ENCODE measurements at regions not wholly inside any gene's neighbourhood (a gene's known extent, or its start where the extent isn't known, plus 50 kb on each side); places are given as distances from the start of the nearest gene placed in this dataset.

DNA sequence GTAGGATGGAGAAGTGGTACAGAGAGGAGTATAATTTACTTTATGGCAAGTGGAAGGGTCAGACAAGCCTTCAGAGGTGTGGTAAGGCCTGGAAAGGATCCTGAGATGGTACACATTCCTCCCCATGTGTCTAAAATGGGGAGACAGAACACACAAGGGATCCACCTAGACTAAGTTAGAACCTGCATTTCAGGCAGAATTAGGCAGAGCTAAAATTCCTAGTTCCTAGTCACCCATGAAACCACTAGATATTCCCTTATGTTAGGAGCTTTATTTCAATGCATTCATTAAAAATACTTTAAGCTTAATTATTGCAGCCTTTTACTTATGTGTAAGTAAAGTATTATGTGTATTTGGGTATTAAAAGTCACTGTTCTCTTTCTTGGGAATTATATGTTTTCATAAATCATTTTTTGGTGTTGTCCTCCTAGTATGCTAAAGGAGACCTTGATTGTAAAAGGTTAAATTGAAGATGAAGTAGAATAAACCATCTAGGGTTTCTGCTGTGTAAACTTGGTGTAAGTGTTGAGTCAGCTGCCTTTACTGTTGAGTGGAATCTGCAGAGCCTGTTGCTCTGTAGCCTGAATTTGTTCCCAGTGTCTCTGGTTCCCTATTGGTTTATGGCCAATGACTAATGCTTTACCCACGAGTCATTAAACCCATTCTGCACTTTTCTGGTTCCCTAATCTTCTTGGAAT lies 423.2 kb downstream of the ATP23 start:
- H3K4me1 ChIP-seq: no peaks in the 10 kb centered on the region
- no peak overlapping the region for H3K4me3 ChIP-seq
- no peak overlapping the region for H3K27ac ChIP-seq
- intact Hi-C loops (cut with DNase I): no loop called here
- WGBS, 3 donors: 4 to 15% (median 12%) methylated on average over 1 of the region's 1 CpG
- peaks cover 0 to 3% (median 0%) of the 10 kb centered on the region in 3 donors for H3K27me3 ChIP-seq (ENCODE audit: insufficient read depth in 3 of 3, low read length in 2 of 3)
- DNase-seq (no peak), ATAC-seq (no peak)
- no peaks in the 10 kb centered on the region for H3K9me3 ChIP-seq
- TF ChIP-seq, protein P1, sequence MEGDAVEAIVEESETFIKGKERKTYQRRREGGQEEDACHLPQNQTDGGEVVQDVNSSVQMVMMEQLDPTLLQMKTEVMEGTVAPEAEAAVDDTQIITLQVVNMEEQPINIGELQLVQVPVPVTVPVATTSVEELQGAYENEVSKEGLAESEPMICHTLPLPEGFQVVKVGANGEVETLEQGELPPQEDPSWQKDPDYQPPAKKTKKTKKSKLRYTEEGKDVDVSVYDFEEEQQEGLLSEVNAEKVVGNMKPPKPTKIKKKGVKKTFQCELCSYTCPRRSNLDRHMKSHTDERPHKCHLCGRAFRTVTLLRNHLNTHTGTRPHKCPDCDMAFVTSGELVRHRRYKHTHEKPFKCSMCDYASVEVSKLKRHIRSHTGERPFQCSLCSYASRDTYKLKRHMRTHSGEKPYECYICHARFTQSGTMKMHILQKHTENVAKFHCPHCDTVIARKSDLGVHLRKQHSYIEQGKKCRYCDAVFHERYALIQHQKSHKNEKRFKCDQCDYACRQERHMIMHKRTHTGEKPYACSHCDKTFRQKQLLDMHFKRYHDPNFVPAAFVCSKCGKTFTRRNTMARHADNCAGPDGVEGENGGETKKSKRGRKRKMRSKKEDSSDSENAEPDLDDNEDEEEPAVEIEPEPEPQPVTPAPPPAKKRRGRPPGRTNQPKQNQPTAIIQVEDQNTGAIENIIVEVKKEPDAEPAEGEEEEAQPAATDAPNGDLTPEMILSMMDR (IDR thresholded peaks at IDR 0.05): no peak
- H3K36me3 ChIP-seq (ENCODE audit: insufficient read depth in 1 of 2, low read depth in 1 of 2): no peaks in the 10 kb centered on the region

DNA sequence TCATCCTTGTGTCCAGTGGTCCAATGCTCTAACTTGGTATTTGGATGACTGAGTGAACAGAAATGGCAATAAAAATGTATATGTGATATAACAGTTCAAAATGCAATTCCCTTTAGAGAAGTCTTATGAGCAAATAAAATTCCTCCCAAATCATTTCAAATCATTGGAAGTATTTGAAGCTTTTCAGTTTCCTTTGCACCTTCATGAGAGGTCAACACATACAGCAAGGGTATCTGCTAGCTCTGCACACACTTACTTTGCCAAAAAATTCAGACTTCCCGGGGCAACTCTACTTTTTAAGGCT lies 423.7 kb downstream of the ATP23 start:
- TF ChIP-seq, protein P1 (IDR thresholded peaks at IDR 0.05): no peak
- no peak for DNase-seq

DNA sequence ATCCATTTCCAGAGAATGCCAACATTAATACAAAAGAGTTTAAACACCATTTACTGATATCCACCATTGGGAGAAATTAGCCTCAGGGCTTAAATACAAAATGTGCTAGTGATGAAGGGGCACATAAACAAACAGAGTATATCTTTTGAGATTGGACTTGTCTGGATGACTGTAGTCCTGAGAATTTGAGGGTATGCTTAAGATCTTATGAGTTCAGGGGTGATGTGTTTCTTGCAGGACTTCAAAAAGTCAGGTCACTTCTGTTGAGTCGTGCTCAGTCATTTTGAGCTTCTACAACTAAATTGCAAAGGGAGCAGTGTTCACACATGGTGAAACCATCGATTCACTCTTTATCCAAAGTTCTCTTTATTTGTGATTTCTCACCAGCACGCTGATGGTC lies 425.7 kb downstream of the ATP23 start:
- TF ChIP-seq, protein P1 (IDR thresholded peaks at IDR 0.05): no peak
- Histone ChIP-seq H3K9me3 (no peaks in the 10 kb centered on the region), H3K36me3 (ENCODE audit: insufficient read depth in 1 of 2, low read depth in 1 of 2) (no peaks in the 10 kb centered on the region), H3K4me1 (no peaks in the 10 kb centered on the region), H3K27ac (no peak overlapping the region), H3K27me3 (ENCODE audit: insufficient read depth in 3 of 3, low read length in 2 of 3) (no peaks in the 10 kb centered on the region), H3K4me3 (no peak overlapping the region)
- no peak for ATAC-seq
- intact Hi-C loops (cut with DNase I): no loop called here
- WGBS, 3 donors: 74 to 87% (median 86%) methylated on average over 3 of the region's 3 CpGs
- no peak for DNase-seq

More for the DNA sequence above, 423.7 kb downstream of the ATP23 start:
- Histone ChIP-seq H3K27ac (no peak overlapping the region), H3K9me3 (no peaks in the 10 kb centered on the region), H3K36me3 (ENCODE audit: insufficient read depth in 1 of 2, low read depth in 1 of 2) (no peaks in the 10 kb centered on the region), H3K27me3 (ENCODE audit: insufficient read depth in 3 of 3, low read length in 2 of 3) (peaks cover 0 to 1% (median 0%) of the 10 kb centered on the region in 3 donors), H3K4me1 (no peaks in the 10 kb centered on the region), H3K4me3 (no peak overlapping the region)
- ATAC-seq: no peak
- 30 to 40% (median 33%) methylated on average over 1 of the region's 1 CpG for WGBS, 3 donors
- intact Hi-C loops (cut with DNase I): no loop called here

DNA sequence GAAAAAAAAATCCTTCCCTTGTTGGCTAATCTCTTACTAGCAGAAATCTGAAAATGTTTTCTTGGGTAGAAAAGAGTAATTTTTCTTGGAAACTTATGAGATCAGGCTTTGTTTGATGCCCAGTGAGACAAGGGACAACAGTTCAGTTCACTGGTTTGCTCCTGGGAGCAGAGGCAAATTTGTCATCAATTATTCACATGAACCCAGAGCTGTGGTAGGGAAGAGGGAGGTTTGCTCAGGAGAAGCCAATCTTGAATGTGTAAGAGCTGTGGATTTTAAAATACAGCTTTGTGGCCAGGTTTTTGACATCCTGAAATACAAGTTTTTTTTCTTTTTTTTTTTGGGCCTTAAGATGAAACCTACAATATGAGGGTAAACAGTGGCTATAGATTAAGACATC lies 426.6 kb downstream of the ATP23 start:
- DNase-seq (no peak), ATAC-seq (no peak)
- intact Hi-C loops (cut with DNase I): no loop called here
- TF ChIP-seq, protein P1 (IDR thresholded peaks at IDR 0.05): no peak
- Histone ChIP-seq H3K27me3 (ENCODE audit: insufficient read depth in 3 of 3, low read length in 2 of 3) (no peaks in the 10 kb centered on the region), H3K36me3 (ENCODE audit: insufficient read depth in 1 of 2, low read depth in 1 of 2) (no peaks in the 10 kb centered on the region), H3K9me3 (no peaks in the 10 kb centered on the region), H3K27ac (no peak overlapping the region), H3K4me1 (no peaks in the 10 kb centered on the region), H3K4me3 (no peak overlapping the region)

DNA sequence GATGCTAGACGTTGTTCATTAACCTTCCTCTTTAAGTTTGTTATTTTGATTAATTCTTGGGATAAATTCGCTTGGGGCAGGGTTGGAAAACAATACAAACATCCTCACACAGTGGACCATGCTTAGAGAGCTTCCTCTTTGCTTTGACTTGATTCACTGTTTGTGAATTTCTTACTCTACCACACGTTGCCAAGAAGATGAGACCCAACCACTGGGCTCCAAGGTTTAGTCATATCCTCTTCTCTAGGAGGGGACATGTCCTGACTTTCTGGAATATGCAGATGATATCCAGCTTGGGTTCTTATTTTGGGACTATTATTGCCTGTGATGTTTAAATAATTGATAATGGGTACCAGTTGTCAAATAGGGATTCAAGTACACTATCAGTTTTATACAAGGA lies 428.2 kb downstream of the ATP23 start:
- intact Hi-C loops (cut with DNase I): no loop called here
- H3K4me3 ChIP-seq: no peak overlapping the region
- no peaks in the 10 kb centered on the region for H3K36me3 ChIP-seq (ENCODE audit: insufficient read depth in 1 of 2, low read depth in 1 of 2)
- H3K4me1 ChIP-seq: no peaks in the 10 kb centered on the region
- DNase-seq: no peak
- TF ChIP-seq, protein P1 (IDR thresholded peaks at IDR 0.05): no peak
- no peak for ATAC-seq
- no peak overlapping the region for H3K27ac ChIP-seq
- H3K27me3 ChIP-seq (ENCODE audit: insufficient read depth in 3 of 3, low read length in 2 of 3): no peaks in the 10 kb centered on the region
- H3K9me3 ChIP-seq: no peaks in the 10 kb centered on the region
- 69 to 84% (median 69%) methylated on average over 3 of the region's 3 CpGs for WGBS, 3 donors
